Muscle of leg (tissue), 3 donors: ENCODE measurements at regions not wholly inside any gene's neighbourhood (a gene's known extent, or its start where the extent isn't known, plus 50 kb on each side); places are given as distances from the start of the nearest gene placed in this dataset.

Source experiments
- DNase-seq: peaks from one replicate; pipeline ENCODE4 v3.0.0; 2013
- H3K27ac ChIP-seq: one replicate; pipeline ENCODE4 v1.5.1; 2013; ENCODE audit warnings: mild to moderate bottlenecking, low read length, control low read depth
- H3K27me3 ChIP-seq: one replicate; pipeline ENCODE4 v1.6.1; 2013; ENCODE audit warnings: low read length; ENCODE audit not compliant: control insufficient read depth, insufficient read depth
- H3K36me3 ChIP-seq: one replicate; pipeline ENCODE4 v1.6.1; 2013; ENCODE audit warnings: low read length; ENCODE audit not compliant: control insufficient read depth, insufficient read depth
- H3K4me1 ChIP-seq: one replicate; pipeline ENCODE4 v1.6.1; 2013; ENCODE audit warnings: low read length; ENCODE audit not compliant: control insufficient read depth, insufficient read depth
- H3K4me3 ChIP-seq: one replicate; pipeline ENCODE4 v1.5.1; 2013; ENCODE audit warnings: low read length, control low read depth
- H3K9me3 ChIP-seq: replicated peaks from 2 replicates; pipeline ENCODE4 v1.6.1; 2013; ENCODE audit warnings: low read depth, low read length; ENCODE audit not compliant: control insufficient read depth
- WGBS: methylation state at CpG from one replicate; pipeline ENCODE4 v1.1.5; 2013; ENCODE audit warnings: missing lambda C conversion rate; ENCODE audit not compliant: insufficient coverage; 5-methylcytosine and 5-hydroxymethylcytosine counted together

- 95% methylated on average over 3 of the region's 4 CpGs for WGBS
- Histone ChIP-seq H3K27ac (no peak overlapping the region), H3K9me3 (no peaks in the 10 kb centered on the region), H3K4me3 (no peak overlapping the region), H3K4me1 (no peaks in the 10 kb centered on the region), H3K27me3 (no peaks in the 10 kb centered on the region), H3K36me3 (no peaks in the 10 kb centered on the region)
- DNase-seq: no peak
Observed at GRCh38 chr6:105726902-105727655, 324.2 kb upstream of the PREP start.

GRCh38 chr6:105714846-105715245, 312.0 kb upstream of the PREP start:
- Histone ChIP-seq H3K36me3 (no peaks in the 10 kb centered on the region), H3K4me1 (no peaks in the 10 kb centered on the region), H3K27me3 (no peaks in the 10 kb centered on the region), H3K9me3 (no peaks in the 10 kb centered on the region), H3K4me3 (no peak overlapping the region), H3K27ac (no peak overlapping the region)
- no peak for DNase-seq

GRCh38 chr6:105713474-105714118, 310.7 kb upstream of the PREP start:
- H3K36me3 ChIP-seq: no peaks in the 10 kb centered on the region
- no CpG with 5 or more reads among the region's 1 CpG for WGBS
- H3K27me3 ChIP-seq: no peaks in the 10 kb centered on the region
- no peaks in the 10 kb centered on the region for H3K4me1 ChIP-seq
- no peaks in the 10 kb centered on the region for H3K9me3 ChIP-seq
- no peak overlapping the region for H3K4me3 ChIP-seq
- no peak overlapping the region for H3K27ac ChIP-seq
- DNase-seq: no peak

GRCh38 chr6:105711216-105711615, 308.3 kb upstream of the PREP start:
- Histone ChIP-seq H3K27ac (no peak overlapping the region), H3K4me3 (no peak overlapping the region), H3K27me3 (no peaks in the 10 kb centered on the region), H3K9me3 (no peaks in the 10 kb centered on the region), H3K4me1 (no peaks in the 10 kb centered on the region), H3K36me3 (no peaks in the 10 kb centered on the region)
- DNase-seq: no peak
- WGBS: no CpG with 5 or more reads among the region's 2 CpGs

- no peaks in the 10 kb centered on the region for H3K27me3 ChIP-seq
- H3K4me1 ChIP-seq: no peaks in the 10 kb centered on the region
- no peak overlapping the region for H3K27ac ChIP-seq
- no peaks in the 10 kb centered on the region for H3K9me3 ChIP-seq
- no peaks in the 10 kb centered on the region for H3K36me3 ChIP-seq
- no CpG with 5 or more reads among the region's 5 CpGs for WGBS
- DNase-seq: no peak
- H3K4me3 ChIP-seq: no peak overlapping the region
Observed at GRCh38 chr6:105705608-105706007, 302.7 kb upstream of the PREP start.

GRCh38 chr6:105695461-105695860, 292.6 kb upstream of the PREP start:
- no peak for DNase-seq
- Histone ChIP-seq H3K4me3 (no peak overlapping the region), H3K27ac (no peak overlapping the region), H3K4me1 (no peaks in the 10 kb centered on the region), H3K36me3 (no peaks in the 10 kb centered on the region), H3K27me3 (no peaks in the 10 kb centered on the region), H3K9me3 (no peaks in the 10 kb centered on the region)
- WGBS: 80% methylated on average over 1 of the region's 3 CpGs

GRCh38 chr6:105692613-105693215, 289.8 kb upstream of the PREP start:
- DNase-seq: peak; percentile 48
- Histone ChIP-seq H3K27ac (no peak overlapping the region), H3K27me3 (no peaks in the 10 kb centered on the region), H3K36me3 (no peaks in the 10 kb centered on the region), H3K4me3 (no peak overlapping the region), H3K9me3 (no peaks in the 10 kb centered on the region), H3K4me1 (no peaks in the 10 kb centered on the region)
- 32% methylated on average over 2 of the region's 4 CpGs for WGBS

GRCh38 chr6:105691971-105692370, 289.1 kb upstream of the PREP start:
- Histone ChIP-seq H3K9me3 (peaks cover 4% of the 10 kb centered on the region), H3K36me3 (no peaks in the 10 kb centered on the region), H3K4me1 (no peaks in the 10 kb centered on the region), H3K4me3 (no peak overlapping the region), H3K27ac (no peak overlapping the region), H3K27me3 (no peaks in the 10 kb centered on the region)
- DNase-seq: no peak
- 80% methylated on average over 1 of the region's 2 CpGs for WGBS

GRCh38 chr6:105691081-105691480, 288.2 kb upstream of the PREP start:
- no peak overlapping the region for H3K27ac ChIP-seq
- no peaks in the 10 kb centered on the region for H3K27me3 ChIP-seq
- H3K4me3 ChIP-seq: no peak overlapping the region
- no CpG with 5 or more reads among the region's 3 CpGs for WGBS
- H3K4me1 ChIP-seq: no peaks in the 10 kb centered on the region
- H3K9me3 ChIP-seq: peaks cover 6% of the 10 kb centered on the region
- H3K36me3 ChIP-seq: no peaks in the 10 kb centered on the region
- peak; percentile 70 for DNase-seq

GRCh38 chr6:105688573-105688972, 285.7 kb upstream of the PREP start:
- H3K27me3 ChIP-seq: no peaks in the 10 kb centered on the region

More at GRCh38 chr6:105688573-105688972, 285.7 kb upstream of the PREP start:
- no peaks in the 10 kb centered on the region for H3K36me3 ChIP-seq
- no peak overlapping the region for H3K4me3 ChIP-seq
- peaks cover 6% of the 10 kb centered on the region for H3K9me3 ChIP-seq
- H3K4me1 ChIP-seq: no peaks in the 10 kb centered on the region
- no CpG with 5 or more reads among the region's 1 CpG for WGBS
- H3K27ac ChIP-seq: no peak overlapping the region
- no peak for DNase-seq
